HL-60 (cell line): ENCODE measurements at regions not wholly inside any gene's neighbourhood (a gene's known extent, or its start where the extent isn't known, plus 50 kb on each side); places are given as distances from the start of the nearest gene placed in this dataset.

ENCODE experiments used
- DNase-seq, 2 experiments: peaks; one replicate each; pipeline ENCODE4 v3.0.0-alpha.2; 2010 to 2020; ENCODE audit warnings: low read depth in 1 of 2, low spot score in 1 of 2
- H3K27ac ChIP-seq: fragments of 250-450 bp; sonication (Bioruptor Pico); replicated peaks from 2 replicates; pipeline ENCODE4 v1.5.1; 2020; ENCODE audit warnings: mild to moderate bottlenecking, moderate library complexity
- H3K27me3 ChIP-seq: fragments of 250-450 bp; sonication (Bioruptor Pico); 2 replicates; pipeline ENCODE4 v1.5.1; 2021; ENCODE audit warnings: mild to moderate bottlenecking, moderate library complexity; ENCODE audit not compliant: insufficient read depth, poor library complexity, severe bottlenecking
- H3K4me3 ChIP-seq: replicated peaks from 2 replicates; pipeline ENCODE4 v1.5.1; 2011; ENCODE audit warnings: mild to moderate bottlenecking, control low read depth, low read length; ENCODE audit not compliant: insufficient read depth
- GABPA ChIP-seq: IDR thresholded peaks from 2 replicates; pipeline ENCODE4 v1.6.1; 2012; ENCODE audit warnings: low read depth
- POLR2AphosphoS5 ChIP-seq: IDR thresholded peaks from 2 replicates; pipeline ENCODE4 v1.6.1; 2012; ENCODE audit warnings: low read depth
- REST ChIP-seq: IDR thresholded peaks from 2 replicates; pipeline ENCODE4 v1.6.1; 2012; ENCODE audit warnings: low read depth; ENCODE audit not compliant: insufficient replicate concordance
- SPI1 ChIP-seq: IDR thresholded peaks from 2 replicates; pipeline ENCODE4 v1.6.1; 2012; ENCODE audit warnings: low read depth, mild to moderate bottlenecking, borderline replicate concordance
- TF ChIP-seq, protein P1 (sequence below): IDR thresholded peaks from one replicate; pipeline ENCODE4 v1.5.1; 2011; ENCODE audit warnings: low read length, control low read depth, inconsistent platforms; ENCODE audit not compliant: insufficient read depth

- TF ChIP-seq REST: no peak
- TF ChIP-seq GABPA: no peak
- no peak for TF ChIP-seq POLR2AphosphoS5
- TF ChIP-seq, protein P1, sequence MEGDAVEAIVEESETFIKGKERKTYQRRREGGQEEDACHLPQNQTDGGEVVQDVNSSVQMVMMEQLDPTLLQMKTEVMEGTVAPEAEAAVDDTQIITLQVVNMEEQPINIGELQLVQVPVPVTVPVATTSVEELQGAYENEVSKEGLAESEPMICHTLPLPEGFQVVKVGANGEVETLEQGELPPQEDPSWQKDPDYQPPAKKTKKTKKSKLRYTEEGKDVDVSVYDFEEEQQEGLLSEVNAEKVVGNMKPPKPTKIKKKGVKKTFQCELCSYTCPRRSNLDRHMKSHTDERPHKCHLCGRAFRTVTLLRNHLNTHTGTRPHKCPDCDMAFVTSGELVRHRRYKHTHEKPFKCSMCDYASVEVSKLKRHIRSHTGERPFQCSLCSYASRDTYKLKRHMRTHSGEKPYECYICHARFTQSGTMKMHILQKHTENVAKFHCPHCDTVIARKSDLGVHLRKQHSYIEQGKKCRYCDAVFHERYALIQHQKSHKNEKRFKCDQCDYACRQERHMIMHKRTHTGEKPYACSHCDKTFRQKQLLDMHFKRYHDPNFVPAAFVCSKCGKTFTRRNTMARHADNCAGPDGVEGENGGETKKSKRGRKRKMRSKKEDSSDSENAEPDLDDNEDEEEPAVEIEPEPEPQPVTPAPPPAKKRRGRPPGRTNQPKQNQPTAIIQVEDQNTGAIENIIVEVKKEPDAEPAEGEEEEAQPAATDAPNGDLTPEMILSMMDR: no peak
- no peak for TF ChIP-seq SPI1
- H3K27me3 ChIP-seq: no peaks in the 10 kb centered on the region
- no peak overlapping the region for H3K4me3 ChIP-seq
- no peak overlapping the region for H3K27ac ChIP-seq
- no peak for DNase-seq
These were observed 545.0 kb upstream of the TBL1XR1 start for GRCh38 chr3:177742273-177742672.

GRCh38 chr3:177743173-177743890, 546.0 kb upstream of the TBL1XR1 start:
- TF ChIP-seq GABPA (no peak), SPI1 (no peak), POLR2AphosphoS5 (no peak), REST (no peak)
- TF ChIP-seq, protein P1: no peak
- no peak for DNase-seq
- H3K27me3 ChIP-seq: no peaks in the 10 kb centered on the region
- H3K4me3 ChIP-seq: no peak overlapping the region
- H3K27ac ChIP-seq: no peak overlapping the region

GRCh38 chr3:177744873-177745606, 547.8 kb upstream of the TBL1XR1 start:
- Histone ChIP-seq H3K27ac (no peak overlapping the region), H3K4me3 (no peak overlapping the region), H3K27me3 (no peaks in the 10 kb centered on the region)
- no peak for DNase-seq
- TF ChIP-seq POLR2AphosphoS5: no peak
- TF ChIP-seq, protein P1: no peak
- TF ChIP-seq SPI1: no peak
- no peak for TF ChIP-seq REST
- no peak for TF ChIP-seq GABPA
